NAMALWA (cell line): ENCODE measurements at regions not wholly inside any gene's neighbourhood (a gene's known extent, or its start where the extent isn't known, plus 50 kb on each side); places are given as distances from the start of the nearest gene placed in this dataset.

Experiments
- DNase-seq: peaks from one replicate; pipeline ENCODE4 v3.0.0-alpha.2; 2015; ENCODE audit warnings: low spot score

DNA sequence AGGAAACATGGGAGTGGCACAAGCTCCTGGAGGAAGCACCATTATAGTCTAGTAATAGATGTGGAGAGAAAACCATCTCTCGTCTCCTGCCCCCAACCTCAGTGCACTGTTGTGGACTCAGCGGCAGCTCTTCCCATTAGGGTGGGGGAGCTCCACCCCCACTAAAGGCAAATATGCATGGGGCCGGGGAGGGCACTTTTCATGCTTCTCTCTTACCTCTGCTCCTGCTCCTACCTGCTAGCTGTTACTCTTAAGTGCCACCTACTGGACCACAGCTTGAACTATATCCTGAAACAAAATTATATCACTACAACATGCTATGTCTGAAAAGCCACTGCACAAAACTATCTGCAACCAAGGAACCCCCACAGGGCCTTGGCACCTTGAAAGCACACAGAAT, 112.6 kb upstream of the DACH1 start:
- DNase-seq = peak; percentile 46

- no peak for DNase-seq
Measured at GRCh38 chr13:71977028-71977427, 110.0 kb upstream of the DACH1 start.

- no peak for DNase-seq
Measured at GRCh38 chr13:71967990-71968389, 101.0 kb upstream of the DACH1 start.

DNA sequence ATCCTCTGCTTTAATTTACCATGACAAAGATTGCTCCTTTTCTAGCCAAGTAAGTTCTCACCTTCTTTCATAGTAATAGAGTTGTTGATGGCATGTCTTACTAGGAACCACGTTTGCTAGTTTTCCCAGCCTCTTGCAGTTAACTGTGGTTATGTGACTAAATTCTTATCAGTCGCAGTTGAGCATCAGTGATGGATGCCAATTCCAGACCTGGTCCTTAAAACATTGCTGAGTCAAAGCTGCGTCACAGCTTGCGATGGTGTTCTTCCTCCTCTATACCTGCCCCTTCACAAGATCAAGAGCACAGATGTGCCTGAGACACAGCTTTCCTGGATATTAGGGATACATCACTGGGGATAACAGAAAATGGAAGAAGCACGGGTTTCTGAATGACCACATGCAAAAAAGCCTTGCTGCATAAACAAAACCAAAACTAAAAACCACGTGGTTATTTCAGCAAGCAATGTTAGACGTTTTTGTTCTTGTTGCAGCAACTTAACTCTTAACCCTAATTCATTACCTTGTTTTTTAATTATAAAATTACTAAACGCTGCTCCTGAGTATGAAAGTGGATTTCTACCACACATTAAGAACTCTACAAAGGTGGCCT, 97.6 kb upstream of the DACH1 start:
- no peak for DNase-seq

- DNase-seq = no peak
Measured at GRCh38 chr13:71962735-71963134, 95.7 kb upstream of the DACH1 start.

DNA sequence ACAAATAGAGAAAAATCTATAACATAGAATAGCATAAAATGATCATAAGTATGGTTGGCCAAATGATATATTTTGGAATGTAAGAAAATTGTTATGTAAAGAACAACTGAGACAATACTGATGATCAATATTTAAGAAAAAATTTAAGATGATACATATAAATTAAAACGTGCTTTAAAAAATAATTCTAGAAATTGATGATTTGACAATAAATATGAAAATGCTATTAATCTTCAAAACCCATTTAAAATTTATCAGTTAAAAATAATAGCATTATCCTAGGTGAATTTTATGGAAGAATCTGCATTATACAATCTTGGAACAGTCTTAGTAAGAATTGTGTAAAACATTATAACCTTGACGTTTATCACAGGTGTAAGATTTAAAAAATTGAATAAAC, 95.1 kb upstream of the DACH1 start:
- DNase-seq = no peak

DNA sequence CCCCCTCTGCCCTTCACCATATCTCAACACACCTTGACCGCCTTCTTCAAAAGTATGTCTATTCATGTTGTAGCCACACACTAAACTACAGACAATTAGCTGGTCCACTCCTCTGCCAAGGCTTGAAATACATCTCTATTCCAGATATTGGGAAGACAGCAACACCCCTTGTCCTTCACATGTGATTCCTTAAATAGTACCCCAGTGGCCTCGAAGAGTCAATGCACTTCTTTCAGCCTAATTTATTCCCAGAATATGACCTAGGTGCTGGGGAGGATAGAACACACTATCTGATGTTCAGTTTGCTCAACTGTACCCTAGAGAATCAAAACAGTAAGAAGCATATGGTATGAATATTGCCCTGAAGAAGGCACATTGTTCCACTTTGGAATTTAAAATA, 82.4 kb upstream of the DACH1 start:
- DNase-seq = no peak

GRCh38 chr13:71939186-71939585, 72.2 kb upstream of the DACH1 start:
- DNase-seq = no peak

GRCh38 chr13:71935166-71935840, 68.3 kb upstream of the DACH1 start:
- DNase-seq = no peak

DNA sequence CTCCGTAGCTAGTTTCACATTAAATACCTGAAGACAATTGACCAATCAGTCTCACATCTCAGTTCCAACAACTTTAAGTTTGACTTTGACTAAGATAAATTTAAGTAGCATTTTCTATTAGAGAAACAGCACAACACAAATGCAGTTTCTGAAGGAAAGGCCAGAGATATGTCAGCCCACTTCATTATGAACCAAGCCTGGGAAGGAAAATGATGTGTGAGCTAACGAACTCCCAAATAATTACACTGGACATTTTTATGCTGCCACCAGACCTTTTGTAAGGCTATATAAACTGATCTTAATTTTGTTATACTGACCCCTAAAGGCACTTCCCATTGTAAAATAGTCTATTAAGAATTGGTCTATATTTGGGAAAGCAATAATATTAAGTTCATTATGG, 57.9 kb upstream of the DACH1 start:
- no peak for DNase-seq

DNA sequence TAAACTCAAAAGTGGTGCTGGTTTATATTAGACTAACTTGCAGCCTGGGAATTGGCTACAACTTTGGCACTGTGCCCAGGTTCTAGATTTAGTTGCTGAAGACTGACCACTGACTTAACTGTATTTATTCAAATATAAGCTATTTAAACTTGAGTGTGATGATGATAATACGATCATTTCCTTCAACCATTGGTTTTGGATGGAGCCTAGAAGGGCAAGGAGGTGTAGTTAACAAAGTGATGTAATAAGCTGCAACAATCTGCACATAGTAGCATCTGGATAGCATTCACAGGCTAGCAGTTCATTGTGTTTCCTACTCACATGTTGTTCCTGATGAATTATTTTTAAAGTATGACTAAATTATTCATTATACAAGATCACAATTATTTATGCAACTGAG, 55.2 kb upstream of the DACH1 start:
- DNase-seq = no peak
